K562 (cell line): ENCODE measurements at regions not wholly inside any gene's neighbourhood (a gene's known extent, or its start where the extent isn't known, plus 50 kb on each side); places are given as distances from the start of the nearest gene placed in this dataset.

Experiments used
- ATAC-seq: fragments of 200-7000 bp; cut with Tn5 transposase; 3 replicates; pipeline ENCODE4 v1.9.1; 2020; ENCODE audit warnings: moderate library complexity
- BruUV-seq: library from RNA; stranded (reverse); fragments of 400-500 nt; replicated peaks from 2 replicates; lab custom pipeline; 2021; lab: Mats Ljungman, UMichigan
- CTCF ChIA-PET: fragments of 300-600 bp; formaldehyde crosslinking; extraction: SDS; loops from one replicate; lab custom pipeline; 2021; ENCODE audit warnings: low intra/inter-chr PET ratio; lab: Yijun Ruan, JAX
- POLR2A ChIA-PET: fragments of 300-600, 350-650 bp; sonication (Branson Sonifier 250); formaldehyde crosslinking; extraction: SDS; loops from one replicate; lab custom pipeline; 2021; ENCODE audit warnings: antibody characterized with exemption, inconsistent platforms; lab: Yijun Ruan, JAX
- DNase-seq, 4 experiments: peaks; one replicate each; pipeline versions ENCODE4 v3.0.0 to v3.0.0-alpha.2; 2011 to 2018; ENCODE audit warnings: low spot score in 3 of 4, mixed read lengths in 3 of 4; ENCODE audit errors: extremely low read depth in 1 of 4
- FAIRE-seq: peaks from 2 replicates; lab custom pipeline; 2011; peaks lifted over from hg19 to GRCh38; lab: Jason Lieb, UNC
- H2AFZ ChIP-seq: 2 replicates; pipeline ENCODE4 v1.6.0; 2011; ENCODE audit warnings: low read depth, low read length, control low read depth, inconsistent platforms
- H3K27ac ChIP-seq: fragments of 200-600 bp; 3 replicates; pipeline ENCODE4 v1.8.0; 2011; ENCODE audit warnings: low read depth, mild to moderate bottlenecking, control low read depth, inconsistent platforms, low read length, moderate library complexity, mixed read lengths; ENCODE audit errors: extremely low read depth
- H3K27me3 ChIP-seq, 2 experiments: fragments of 300-600 bp in 1 of 2; 2 replicates in 1 of 2; 3 replicates in 1 of 2; pipeline versions ENCODE4 v1.6.0 to v1.8.0; 2011; ENCODE audit warnings: inconsistent platforms in 2 of 2, low read length in 2 of 2, mild to moderate bottlenecking in 1 of 2, mixed read lengths in 1 of 2, moderate library complexity in 1 of 2; ENCODE audit not compliant: control insufficient read depth in 2 of 2, insufficient read depth in 2 of 2
- H3K36me3 ChIP-seq: fragments of 300-600 bp; 3 replicates; pipeline ENCODE4 v1.8.0; 2011; ENCODE audit warnings: mild to moderate bottlenecking, low read length, inconsistent platforms; ENCODE audit not compliant: control insufficient read depth, insufficient read depth
- H3K4me1 ChIP-seq, 2 experiments: fragments of 200-600 bp in 1 of 2; replicated peaks in 1 of 2; 2 replicates in 1 of 2; 3 replicates in 1 of 2; pipeline versions ENCODE4 v1.5.1 to v1.8.0; 2011; ENCODE audit warnings: inconsistent platforms in 2 of 2, low read length in 2 of 2, mild to moderate bottlenecking in 1 of 2, mixed read lengths in 1 of 2, moderate library complexity in 1 of 2; ENCODE audit not compliant: control insufficient read depth in 2 of 2, insufficient read depth in 2 of 2
- H3K4me2 ChIP-seq: 2 replicates; pipeline ENCODE4 v1.6.1; 2011; ENCODE audit warnings: low read length, control low read depth, inconsistent platforms, mixed read lengths; ENCODE audit not compliant: insufficient read depth
- H3K4me3 ChIP-seq: fragments of 200-600 bp; sonication (generic), shearing (Covaris generic); 2 replicates; pipeline ENCODE4 v1.5.1; 2016; ENCODE audit warnings: control low read depth, inconsistent platforms
- H3K79me2 ChIP-seq: fragments of 200-600 bp; 3 replicates; pipeline ENCODE4 v1.8.0; 2011; ENCODE audit warnings: low read length, inconsistent platforms; ENCODE audit not compliant: control insufficient read depth, insufficient read depth
- H3K9ac ChIP-seq, 2 experiments: 2 replicates each; pipeline versions ENCODE4 v1.6.0 to v1.6.1; 2011; ENCODE audit warnings: low read depth in 2 of 2, low read length in 2 of 2, control low read depth in 1 of 2, inconsistent platforms in 1 of 2, mild to moderate bottlenecking in 1 of 2, mixed read lengths in 1 of 2; ENCODE audit not compliant: insufficient read depth in 1 of 2
- H3K9me1 ChIP-seq: one replicate; pipeline ENCODE4 v1.6.0; 2011; ENCODE audit warnings: inconsistent platforms, mild to moderate bottlenecking, low read length, moderate library complexity; ENCODE audit not compliant: control insufficient read depth, insufficient read depth
- H3K9me3 ChIP-seq: replicated peaks from 2 replicates; pipeline ENCODE4 v1.5.1; 2011; ENCODE audit warnings: low read depth, low read length, inconsistent platforms; ENCODE audit not compliant: control insufficient read depth, insufficient read depth
- H4K20me1 ChIP-seq: replicated peaks from 2 replicates; pipeline ENCODE4 v1.6.1; 2011; ENCODE audit warnings: low read length, inconsistent platforms, mixed read lengths; ENCODE audit not compliant: control insufficient read depth, insufficient read depth
- ADNP ChIP-seq: fragments of 200-800 bp; sonication (Bioruptor generic); IDR thresholded peaks from 2 replicates; pipeline ENCODE4 v1.6.1; 2016; ENCODE audit warnings: missing genetic modification characterization, missing compliant biosample characterization
- CXXC5 ChIP-seq: fragments of 250-450 bp; sonication (Bioruptor Pico); IDR thresholded peaks from 2 replicates; pipeline ENCODE4 v1.8.0; 2022; ENCODE audit warnings: inconsistent platforms, mild to moderate bottlenecking, moderate library complexity
- DDX20 ChIP-seq: fragments of 450-650 bp; IDR thresholded peaks from 2 replicates; pipeline ENCODE4 v1.6.1; 2016; ENCODE audit warnings: missing genetic modification characterization, low read depth, mild to moderate bottlenecking, missing compliant biosample characterization, moderate library complexity
- HCFC1 ChIP-seq: IDR thresholded peaks from 2 replicates; pipeline ENCODE4 v1.6.1; 2012; ENCODE audit warnings: low read depth, low read length, improper control_type of control experiment
- HNRNPLL ChIP-seq: fragments of 200-400 bp; formaldehyde crosslinking; IDR thresholded peaks from 2 replicates; pipeline ENCODE4 v1.6.1; 2017; ENCODE audit warnings: low read length, low read depth, mild to moderate bottlenecking; ENCODE audit not compliant: poor library complexity, severe bottlenecking
- IFI16 ChIP-seq: fragments of 250-450 bp; sonication (Bioruptor Pico); IDR thresholded peaks from 2 replicates; pipeline ENCODE4 v2.1.2; 2022; ENCODE audit warnings: mild to moderate bottlenecking, inconsistent platforms
- MYNN ChIP-seq, 2 experiments: sonication (generic); formaldehyde crosslinking in 1 of 2; IDR thresholded peaks; 2 replicates each; pipeline versions ENCODE4 v1.5.0 to v1.6.1; 2016 to 2020; ENCODE audit warnings: antibody characterized with exemption in 1 of 2, missing genetic modification reagents in 1 of 2
- NFYB ChIP-seq: IDR thresholded peaks from 2 replicates; pipeline ENCODE4 v1.6.1; 2011; ENCODE audit warnings: mild to moderate bottlenecking, moderate library complexity; ENCODE audit not compliant: insufficient read length; ENCODE audit errors: extremely low read depth
- PHF20 ChIP-seq: fragments of 450-650 bp; IDR thresholded peaks from 2 replicates; pipeline ENCODE4 v1.6.1; 2018; ENCODE audit not compliant: partially characterized antibody
- POLR3A ChIP-seq: IDR thresholded peaks from 2 replicates; pipeline ENCODE4 v1.6.1; 2011; ENCODE audit warnings: borderline replicate concordance, mild to moderate bottlenecking, moderate library complexity; ENCODE audit not compliant: insufficient read length, insufficient read depth; ENCODE audit errors: extremely low read depth
- PTRF ChIP-seq: fragments of 450-650 bp; IDR thresholded peaks from 2 replicates; pipeline ENCODE4 v1.6.1; 2016; ENCODE audit warnings: mild to moderate bottlenecking, missing genetic modification characterization, missing compliant biosample characterization
- PYGO2 ChIP-seq: fragments of 450-650 bp; IDR thresholded peaks from 2 replicates; pipeline ENCODE4 v1.6.1; 2016; ENCODE audit warnings: mild to moderate bottlenecking, missing genetic modification characterization, moderate library complexity, missing compliant biosample characterization
- RCOR1 ChIP-seq, 2 experiments: IDR thresholded peaks; 2 replicates each; pipeline ENCODE4 v1.6.1; 2012; ENCODE audit warnings: low read depth in 2 of 2, low read length in 2 of 2, borderline replicate concordance in 1 of 2, improper control_type of control experiment in 1 of 2
- SMARCA4 ChIP-seq: fragments of 450-650 bp; IDR thresholded peaks from 2 replicates; pipeline ENCODE4 v1.6.1; 2016
- TAF9B ChIP-seq: fragments of 450-650 bp; IDR thresholded peaks from 2 replicates; pipeline ENCODE4 v1.6.1; 2018; ENCODE audit warnings: mild to moderate bottlenecking; ENCODE audit not compliant: partially characterized antibody
- ZBTB1 ChIP-seq: sonication (generic); formaldehyde crosslinking; IDR thresholded peaks from 2 replicates; pipeline ENCODE4 v1.8.1; 2023; ENCODE audit warnings: missing genetic modification reagents, low read depth, mild to moderate bottlenecking, borderline replicate concordance
- ZBTB43 ChIP-seq: sonication (generic); formaldehyde crosslinking; IDR thresholded peaks from 2 replicates; pipeline ENCODE4 v1.8.0; 2023; ENCODE audit warnings: mild to moderate bottlenecking, missing genetic modification reagents
- ZNF3 ChIP-seq: fragments of 250-450 bp; sonication (Bioruptor Pico); IDR thresholded peaks from 2 replicates; pipeline ENCODE4 v1.5.0; 2021; ENCODE audit warnings: mild to moderate bottlenecking, moderate library complexity
- ZNF316 ChIP-seq: fragments of 450-650 bp; IDR thresholded peaks from 2 replicates; pipeline ENCODE4 v1.6.1; 2016
- ZNF507 ChIP-seq: conservative IDR thresholded peaks from 2 replicates; pipeline ENCODE4 v1.6.1; 2017; ENCODE audit warnings: missing genetic modification characterization, missing compliant biosample characterization
- WGBS: fragments of 100-300 bp; shearing (Covaris generic); methylation state at CpG from one replicate; pipeline ENCODE4 v1.1.6; 2016; ENCODE audit warnings: low coverage, mixed read lengths; ENCODE audit not compliant: insufficient coverage; ENCODE audit errors: missing lambda C conversion rate; 5-methylcytosine and 5-hydroxymethylcytosine counted together
- in situ Hi-C: fragments of 300-500 bp; cut with MboI; formaldehyde crosslinking; loops from 4 replicates; pipeline ENCODE4 v1.15.0; 2018; ENCODE audit warnings: inconsistent platforms, mixed read lengths
- intact Hi-C: fragments of 100-400 bp; cut with micrococcal nuclease; formaldehyde crosslinking; loops from 2 replicates; pipeline ENCODE4 v1.14.2; 2022

DNA sequence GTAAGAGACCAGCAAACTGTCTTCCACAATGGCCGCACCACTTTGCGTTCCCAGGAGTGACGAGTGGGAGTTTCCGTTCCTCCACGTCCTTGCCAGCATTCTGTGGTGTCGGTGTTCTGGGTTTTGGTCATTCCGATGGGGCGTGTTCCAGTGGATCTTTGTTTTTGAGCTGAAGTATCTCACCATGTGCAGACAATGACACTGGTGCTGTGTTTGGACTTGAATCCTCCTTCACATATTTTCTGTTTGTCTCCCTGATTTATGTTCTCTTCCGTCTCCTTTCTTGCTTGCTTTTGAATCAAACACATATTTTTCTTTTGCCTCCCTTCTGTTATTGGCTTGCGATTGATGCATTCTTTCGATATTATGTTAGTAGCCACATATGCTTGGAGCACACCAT is 60.8 kb upstream of the IRX4 start:
- CTCF ChIA-PET: no interaction called here
- Histone ChIP-seq H3K9ac (no peak overlapping the region), H3K27me3 (peaks cover 47 to 63% of the 10 kb centered on the region in 2 experiments), H3K9me3 (no peaks in the 10 kb centered on the region), H3K36me3 (no peaks in the 10 kb centered on the region), H3K4me1 (no peaks in the 10 kb centered on the region), H4K20me1 (no peaks in the 10 kb centered on the region; the same call in none of the 2 replicates), H2AFZ (no peak overlapping the region), H3K27ac (no peak overlapping the region), H3K79me2 (no peaks in the 10 kb centered on the region), H3K4me2 (no peak overlapping the region), H3K4me3 (no peak overlapping the region), H3K9me1 (no peaks in the 10 kb centered on the region)
- 1% methylated on average over 11 of the region's 11 CpGs for WGBS
- ATAC-seq (no peak), DNase-seq (no peak), FAIRE-seq (no peak)
- in situ Hi-C loops: no loop called here
- no TSS peak for BruUV-seq
- POLR2A ChIA-PET: no interaction called here
- TF ChIP-seq PYGO2 (tag) (no peak), NFYB (no peak), TAF9B (no peak), ZNF507 (tag) (no peak), PTRF (no peak), DDX20 (tag) (no peak), ZBTB1 (CRISPR knock-in tag) (no peak), PHF20 (no peak), ZBTB43 (CRISPR knock-in tag) (no peak), ZNF316 (no peak), HCFC1 (no peak), IFI16 (no peak), SMARCA4 (no peak), RCOR1 (IDR thresholded peaks at IDR 0.05; ENCODE audit: borderline replicate concordance in 1 of 2, low read depth in 2 of 2, low read length in 2 of 2) (no peak), CXXC5 (CRISPR knock-in tag) (no peak), POLR3A (no peak), ZNF3 (CRISPR knock-in tag) (no peak), HNRNPLL (no peak), MYNN (IDR thresholded peaks at IDR 0.05) (no peak), MYNN (CRISPR knock-in tag; IDR thresholded peaks at IDR 0.05) (no peak), ADNP (tag) (no peak)
- intact Hi-C loops: no loop called here
